ENCODE measurements at regions not wholly inside any gene's neighbourhood (a gene's known extent, or its start where the extent isn't known, plus 50 kb on each side); places are given as distances from the start of the nearest gene placed in this dataset.
A peak's percentile ranks its signal among the peaks of the same experiment; 100 is the strongest.

DNA sequence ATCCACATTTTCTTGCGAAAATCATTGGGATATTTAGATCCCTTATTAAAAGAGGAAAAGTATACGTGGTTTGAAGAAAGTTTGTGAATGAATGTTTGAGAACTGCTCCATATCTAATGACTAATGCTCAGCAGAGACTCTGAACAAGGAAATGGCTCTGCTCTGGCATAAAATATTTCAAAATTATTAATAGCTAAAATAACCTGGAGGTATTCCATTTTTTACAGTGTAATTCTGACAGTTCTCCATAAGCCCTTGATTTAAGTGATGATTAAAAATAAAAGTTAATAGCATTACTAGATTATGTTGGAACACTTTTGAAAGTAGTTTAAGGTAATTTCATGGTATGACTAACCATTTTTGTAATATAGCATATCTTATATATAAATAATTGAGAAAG is 1276.9 kb upstream of the TENM3 start:
- H3K27me3 Mint-ChIP-seq: no peaks in the 10 kb centered on the region
- H3K4me1 Mint-ChIP-seq (ENCODE audit: low read depth): peaks cover 23% of the 10 kb centered on the region
- H3K9me3 Mint-ChIP-seq (ENCODE audit: low read depth): peaks cover 18% of the 10 kb centered on the region
- no peak overlapping the region for H3K4me3 Mint-ChIP-seq (ENCODE audit: low read depth)
- H3K27ac Mint-ChIP-seq: no peak overlapping the region
- TF ChIP-seq, protein P1, sequence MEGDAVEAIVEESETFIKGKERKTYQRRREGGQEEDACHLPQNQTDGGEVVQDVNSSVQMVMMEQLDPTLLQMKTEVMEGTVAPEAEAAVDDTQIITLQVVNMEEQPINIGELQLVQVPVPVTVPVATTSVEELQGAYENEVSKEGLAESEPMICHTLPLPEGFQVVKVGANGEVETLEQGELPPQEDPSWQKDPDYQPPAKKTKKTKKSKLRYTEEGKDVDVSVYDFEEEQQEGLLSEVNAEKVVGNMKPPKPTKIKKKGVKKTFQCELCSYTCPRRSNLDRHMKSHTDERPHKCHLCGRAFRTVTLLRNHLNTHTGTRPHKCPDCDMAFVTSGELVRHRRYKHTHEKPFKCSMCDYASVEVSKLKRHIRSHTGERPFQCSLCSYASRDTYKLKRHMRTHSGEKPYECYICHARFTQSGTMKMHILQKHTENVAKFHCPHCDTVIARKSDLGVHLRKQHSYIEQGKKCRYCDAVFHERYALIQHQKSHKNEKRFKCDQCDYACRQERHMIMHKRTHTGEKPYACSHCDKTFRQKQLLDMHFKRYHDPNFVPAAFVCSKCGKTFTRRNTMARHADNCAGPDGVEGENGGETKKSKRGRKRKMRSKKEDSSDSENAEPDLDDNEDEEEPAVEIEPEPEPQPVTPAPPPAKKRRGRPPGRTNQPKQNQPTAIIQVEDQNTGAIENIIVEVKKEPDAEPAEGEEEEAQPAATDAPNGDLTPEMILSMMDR (IDR thresholded peaks at IDR 0.05; ENCODE audit: unreplicated experiment): no peak
- H3K36me3 Mint-ChIP-seq (ENCODE audit: insufficient read depth): peaks cover 4% of the 10 kb centered on the region
- DNase-seq (ENCODE audit: low spot score, unreplicated experiment): no peak

DNA sequence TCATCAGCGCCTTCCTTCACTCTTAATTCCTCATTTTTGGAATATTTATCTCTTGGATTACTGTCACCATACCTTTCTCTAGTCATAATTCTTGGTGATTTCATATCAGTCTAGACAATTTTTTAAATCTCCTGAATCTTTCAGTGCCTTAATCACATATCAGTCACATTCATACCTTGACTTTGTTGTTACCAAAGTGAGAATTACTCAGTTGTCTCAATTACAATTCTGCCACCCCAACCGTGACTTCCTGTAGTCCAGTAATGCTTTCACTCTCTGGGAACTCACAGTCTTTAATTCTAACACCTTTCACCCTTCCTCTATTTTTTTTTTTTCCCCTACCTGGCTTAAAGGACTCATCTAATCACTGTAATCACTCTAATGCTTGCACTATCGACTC is 1275.3 kb upstream of the TENM3 start:
- Mint-ChIP-seq H3K4me1 (ENCODE audit: low read depth) (peaks cover 11% of the 10 kb centered on the region), H3K4me3 (ENCODE audit: low read depth) (no peak overlapping the region), H3K27me3 (no peaks in the 10 kb centered on the region), H3K27ac (peak overlapping the region; percentile 16), H3K9me3 (ENCODE audit: low read depth) (peaks cover 13% of the 10 kb centered on the region), H3K36me3 (ENCODE audit: insufficient read depth) (peaks cover 4% of the 10 kb centered on the region)
- TF ChIP-seq, protein P1 (IDR thresholded peaks at IDR 0.05; ENCODE audit: unreplicated experiment): no peak
- DNase-seq (ENCODE audit: low spot score, unreplicated experiment): no peak

DNA sequence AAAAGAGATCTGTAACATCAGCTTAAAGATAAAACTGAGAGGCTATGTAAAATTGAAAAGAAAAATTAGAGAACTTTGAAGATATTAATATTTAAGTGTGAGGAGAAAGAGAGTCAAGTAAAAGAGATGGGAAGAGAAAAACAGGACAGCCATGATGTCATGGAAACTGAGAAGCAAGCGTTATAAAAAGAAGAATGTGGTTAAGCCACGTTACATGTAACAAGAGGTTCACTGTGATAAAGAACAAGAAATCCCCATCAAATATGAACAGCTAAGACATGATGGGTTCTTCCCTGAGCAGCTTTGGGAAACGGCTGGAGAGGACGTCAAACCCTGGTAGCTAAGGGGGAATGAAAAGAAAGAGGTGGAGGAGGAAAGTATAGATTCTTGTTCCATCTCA is 1269.3 kb upstream of the TENM3 start:
- H3K36me3 Mint-ChIP-seq (ENCODE audit: insufficient read depth): no peaks in the 10 kb centered on the region
- TF ChIP-seq, protein P1 (IDR thresholded peaks at IDR 0.05; ENCODE audit: unreplicated experiment): no peak
- peaks cover 2% of the 10 kb centered on the region for H3K4me1 Mint-ChIP-seq (ENCODE audit: low read depth)
- no peaks in the 10 kb centered on the region for H3K9me3 Mint-ChIP-seq (ENCODE audit: low read depth)
- H3K27ac Mint-ChIP-seq: no peak overlapping the region
- no peaks in the 10 kb centered on the region for H3K27me3 Mint-ChIP-seq
- no peak for DNase-seq (ENCODE audit: low spot score, unreplicated experiment)
- no peak overlapping the region for H3K4me3 Mint-ChIP-seq (ENCODE audit: low read depth)

DNA sequence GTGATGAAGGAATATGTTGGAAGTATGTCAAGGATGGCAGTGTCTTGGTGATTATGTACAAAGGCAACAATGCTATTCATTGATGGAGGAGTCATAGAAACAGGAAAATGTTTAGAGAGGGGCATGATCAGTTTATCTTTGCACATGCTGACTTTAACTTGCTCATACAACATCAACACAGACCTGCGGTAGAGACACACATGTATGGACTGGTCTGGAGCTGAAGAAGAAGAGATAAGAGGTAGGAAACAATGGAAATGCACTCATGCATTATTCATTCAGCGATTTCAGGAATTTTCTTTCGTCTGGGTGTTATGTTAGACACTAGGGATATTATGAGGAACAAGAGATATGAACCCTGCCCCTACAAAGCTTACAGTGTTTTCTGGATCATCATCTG is 1252.3 kb upstream of the TENM3 start:
- Mint-ChIP-seq H3K27me3 (no peaks in the 10 kb centered on the region), H3K4me3 (ENCODE audit: low read depth) (no peak overlapping the region), H3K9me3 (ENCODE audit: low read depth) (no peaks in the 10 kb centered on the region), H3K27ac (no peak overlapping the region), H3K36me3 (ENCODE audit: insufficient read depth) (no peaks in the 10 kb centered on the region), H3K4me1 (ENCODE audit: low read depth) (peaks cover 6% of the 10 kb centered on the region)
- TF ChIP-seq, protein P1 (IDR thresholded peaks at IDR 0.05; ENCODE audit: unreplicated experiment): no peak
- no peak for DNase-seq (ENCODE audit: low spot score, unreplicated experiment)

DNA sequence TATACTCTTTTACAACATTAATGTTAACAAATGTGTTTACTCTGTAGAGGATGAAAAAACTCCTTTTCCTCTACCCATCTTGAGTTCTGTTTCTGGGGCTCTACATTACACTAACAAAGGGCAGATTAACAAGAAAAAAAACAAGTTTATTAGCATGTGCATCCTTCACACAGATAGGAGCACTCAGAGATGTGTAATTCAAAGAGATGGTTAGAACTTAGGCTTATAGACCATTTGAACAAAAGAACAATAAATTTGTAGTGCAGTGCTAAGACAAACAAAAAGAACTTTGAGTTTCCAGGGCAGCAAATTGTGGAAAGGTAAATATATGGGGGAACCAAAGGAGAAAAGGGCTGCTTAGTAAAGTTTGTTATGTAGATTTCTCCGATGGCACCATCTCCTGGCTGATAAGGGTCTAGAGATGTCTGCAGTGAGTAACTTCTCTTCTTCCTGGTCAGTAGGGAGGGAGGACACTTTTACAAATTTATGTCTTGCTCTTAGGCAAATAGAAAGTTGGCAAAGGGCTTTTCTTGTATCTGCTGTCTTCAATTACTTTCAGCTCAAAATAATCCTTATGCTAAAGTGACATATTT is 1249.9 kb upstream of the TENM3 start:
- DNase-seq (ENCODE audit: low spot score, unreplicated experiment): no peak
- H3K27me3 Mint-ChIP-seq: no peaks in the 10 kb centered on the region
- no peak overlapping the region for H3K27ac Mint-ChIP-seq
- peaks cover 6% of the 10 kb centered on the region for H3K4me1 Mint-ChIP-seq (ENCODE audit: low read depth)
- no peak overlapping the region for H3K4me3 Mint-ChIP-seq (ENCODE audit: low read depth)
- H3K9me3 Mint-ChIP-seq (ENCODE audit: low read depth): peaks cover 4% of the 10 kb centered on the region
- peaks cover 1% of the 10 kb centered on the region for H3K36me3 Mint-ChIP-seq (ENCODE audit: insufficient read depth)
- TF ChIP-seq, protein P1 (IDR thresholded peaks at IDR 0.05; ENCODE audit: unreplicated experiment): no peak
